HG03571 (cell line): ENCODE measurements at regions not wholly inside any gene's neighbourhood (a gene's known extent, or its start where the extent isn't known, plus 50 kb on each side); places are given as distances from the start of the nearest gene placed in this dataset.

Experiments
- ATAC-seq: cut with Tn5 transposase; IDR thresholded peaks from one replicate; pipeline ENCODE4 v1.9.1; 2021; ENCODE audit not compliant: unreplicated experiment

- ATAC-seq, result no peak
Observed at GRCh38 chr6:14031516-14031915, 86.1 kb upstream of the CD83 start.

GRCh38 chr6:14035071-14035847 lies 82.3 kb upstream of the CD83 start:
- ATAC-seq, result no peak

GRCh38 chr6:14035874-14036273 lies 81.7 kb upstream of the CD83 start:
- ATAC-seq, result no peak

GRCh38 chr6:14036911-14037310 lies 80.7 kb upstream of the CD83 start:
- ATAC-seq, result no peak

- ATAC-seq, result no peak
Observed at GRCh38 chr6:14037402-14038277, 79.9 kb upstream of the CD83 start.

GRCh38 chr6:14038467-14039437 lies 78.8 kb upstream of the CD83 start:
- ATAC-seq, result no peak

- ATAC-seq, result no peak
Observed at GRCh38 chr6:14040042-14040441, 77.5 kb upstream of the CD83 start.

- ATAC-seq, result no peak
Observed at GRCh38 chr6:14046476-14047068, 71.0 kb upstream of the CD83 start.

GRCh38 chr6:14047151-14047740 lies 70.3 kb upstream of the CD83 start:
- ATAC-seq, result no peak

GRCh38 chr6:14048837-14049236 lies 68.7 kb upstream of the CD83 start:
- no peak for ATAC-seq

- ATAC-seq, result no peak
Observed at GRCh38 chr6:14051355-14051754, 66.2 kb upstream of the CD83 start.

GRCh38 chr6:14053811-14054210 lies 63.8 kb upstream of the CD83 start:
- ATAC-seq, result no peak

- ATAC-seq, result no peak
Observed at GRCh38 chr6:14055541-14055940, 62.0 kb upstream of the CD83 start.

- ATAC-seq, result no peak
Observed at GRCh38 chr6:14058029-14058695, 59.4 kb upstream of the CD83 start.

- no peak for ATAC-seq
Observed at GRCh38 chr6:14058735-14059134, 58.8 kb upstream of the CD83 start.

- ATAC-seq, result no peak
Observed at GRCh38 chr6:14059791-14060436, 57.7 kb upstream of the CD83 start.

- ATAC-seq, result no peak
Observed at GRCh38 chr6:14060971-14061370, 56.6 kb upstream of the CD83 start.

- no peak for ATAC-seq
Observed at GRCh38 chr6:14061643-14062042, 55.9 kb upstream of the CD83 start.

GRCh38 chr6:14062345-14063029 lies 55.1 kb upstream of the CD83 start:
- no peak for ATAC-seq
